ENCODE measurements at regions not wholly inside any gene's neighbourhood (a gene's known extent, or its start where the extent isn't known, plus 50 kb on each side); places are given as distances from the start of the nearest gene placed in this dataset.

DNA sequence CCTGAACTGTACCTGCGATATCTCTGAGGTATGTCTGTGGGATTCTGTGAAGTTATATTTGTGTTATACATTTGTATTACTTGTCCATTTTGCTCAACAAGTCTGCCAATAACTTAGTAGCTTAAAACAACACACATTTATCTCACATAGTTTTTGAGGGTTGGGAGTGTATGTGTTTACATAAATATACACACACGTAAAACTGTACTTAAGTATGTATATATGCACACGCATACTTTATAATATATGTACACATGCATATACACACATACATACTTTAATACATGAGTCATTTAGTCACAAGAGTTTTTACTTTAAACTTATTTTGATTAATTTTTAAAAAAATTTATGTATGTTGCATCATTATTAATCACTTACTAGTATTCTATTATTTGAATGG, 205.9 kb upstream of the EDIL3 start:
- H3K27me3 ChIP-seq (replicated peaks) = no peaks in the 10 kb centered on the region
- in situ Hi-C loops (cut with HindIII; ENCODE audit: low pct_ligation_motif_present, low sequenced_read_pairs) = no loop called here
- TF ChIP-seq, protein P1, sequence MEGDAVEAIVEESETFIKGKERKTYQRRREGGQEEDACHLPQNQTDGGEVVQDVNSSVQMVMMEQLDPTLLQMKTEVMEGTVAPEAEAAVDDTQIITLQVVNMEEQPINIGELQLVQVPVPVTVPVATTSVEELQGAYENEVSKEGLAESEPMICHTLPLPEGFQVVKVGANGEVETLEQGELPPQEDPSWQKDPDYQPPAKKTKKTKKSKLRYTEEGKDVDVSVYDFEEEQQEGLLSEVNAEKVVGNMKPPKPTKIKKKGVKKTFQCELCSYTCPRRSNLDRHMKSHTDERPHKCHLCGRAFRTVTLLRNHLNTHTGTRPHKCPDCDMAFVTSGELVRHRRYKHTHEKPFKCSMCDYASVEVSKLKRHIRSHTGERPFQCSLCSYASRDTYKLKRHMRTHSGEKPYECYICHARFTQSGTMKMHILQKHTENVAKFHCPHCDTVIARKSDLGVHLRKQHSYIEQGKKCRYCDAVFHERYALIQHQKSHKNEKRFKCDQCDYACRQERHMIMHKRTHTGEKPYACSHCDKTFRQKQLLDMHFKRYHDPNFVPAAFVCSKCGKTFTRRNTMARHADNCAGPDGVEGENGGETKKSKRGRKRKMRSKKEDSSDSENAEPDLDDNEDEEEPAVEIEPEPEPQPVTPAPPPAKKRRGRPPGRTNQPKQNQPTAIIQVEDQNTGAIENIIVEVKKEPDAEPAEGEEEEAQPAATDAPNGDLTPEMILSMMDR (IDR thresholded peaks at IDR 0.05; ENCODE audit: low read depth, low read length, missing control alignments) = no peak

DNA sequence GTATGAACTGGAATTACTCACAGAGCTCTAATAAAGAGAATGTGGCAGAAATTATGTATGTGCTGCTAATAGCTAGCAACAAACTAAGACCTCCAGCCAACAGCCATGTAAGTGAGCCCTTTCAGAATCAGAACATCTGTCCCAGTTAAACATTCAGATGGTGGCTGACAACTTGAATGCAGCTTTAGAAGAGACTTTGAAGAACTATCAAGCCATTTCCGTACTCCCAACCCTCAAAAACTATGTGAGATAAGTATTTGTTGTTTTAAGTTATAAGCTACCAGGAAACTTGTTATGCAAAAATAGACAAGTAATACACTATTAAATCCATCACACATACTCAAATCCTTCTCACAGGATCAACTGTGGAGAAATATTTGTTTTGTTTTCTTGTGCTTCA, 205.2 kb upstream of the EDIL3 start:
- no peaks in the 10 kb centered on the region for H3K27me3 ChIP-seq (replicated peaks)
- H3K4me3 ChIP-seq (ENCODE audit: low read depth, low read length) = no peak overlapping the region
- in situ Hi-C loops (cut with HindIII; ENCODE audit: low pct_ligation_motif_present, low sequenced_read_pairs) = no loop called here
- no peaks in the 10 kb centered on the region for H3K36me3 ChIP-seq (replicated peaks)
- H3K27ac ChIP-seq = no peak overlapping the region
- DNase-seq = no peak
- TF ChIP-seq, protein P1 (IDR thresholded peaks at IDR 0.05; ENCODE audit: low read depth, low read length, missing control alignments) = no peak

More for the DNA sequence above, 205.9 kb upstream of the EDIL3 start:
- no peak for DNase-seq
- no peak overlapping the region for H3K4me3 ChIP-seq (ENCODE audit: low read depth, low read length)
- H3K27ac ChIP-seq = no peak overlapping the region
- H3K36me3 ChIP-seq (replicated peaks) = no peaks in the 10 kb centered on the region

DNA sequence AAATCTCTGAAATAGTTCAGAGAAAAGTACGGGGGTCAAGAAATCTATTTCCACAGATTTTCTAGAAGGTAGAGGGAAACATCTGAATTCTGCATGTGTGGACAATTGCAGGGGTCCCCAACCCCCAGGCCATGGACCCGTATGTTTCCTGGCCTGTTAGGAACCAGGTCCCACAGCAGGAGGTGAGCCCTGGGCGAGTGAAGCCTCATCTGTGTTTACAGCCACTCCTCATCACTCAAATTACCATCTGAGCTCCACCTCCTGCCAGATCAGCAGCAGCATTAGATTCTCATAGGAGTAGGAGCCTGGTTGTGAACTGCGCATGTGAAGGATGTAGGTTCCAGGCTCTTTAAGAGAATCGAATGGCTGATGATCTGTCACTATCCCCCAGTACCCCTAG, 200.5 kb upstream of the EDIL3 start:
- in situ Hi-C loops (cut with HindIII; ENCODE audit: low pct_ligation_motif_present, low sequenced_read_pairs) = no loop called here
- H3K4me3 ChIP-seq (ENCODE audit: low read depth, low read length) = no peak overlapping the region
- H3K27me3 ChIP-seq (replicated peaks) = no peaks in the 10 kb centered on the region
- no peaks in the 10 kb centered on the region for H3K36me3 ChIP-seq (replicated peaks)
- TF ChIP-seq, protein P1 (IDR thresholded peaks at IDR 0.05; ENCODE audit: low read depth, low read length, missing control alignments) = no peak
- no peak overlapping the region for H3K27ac ChIP-seq
- DNase-seq = no peak

DNA sequence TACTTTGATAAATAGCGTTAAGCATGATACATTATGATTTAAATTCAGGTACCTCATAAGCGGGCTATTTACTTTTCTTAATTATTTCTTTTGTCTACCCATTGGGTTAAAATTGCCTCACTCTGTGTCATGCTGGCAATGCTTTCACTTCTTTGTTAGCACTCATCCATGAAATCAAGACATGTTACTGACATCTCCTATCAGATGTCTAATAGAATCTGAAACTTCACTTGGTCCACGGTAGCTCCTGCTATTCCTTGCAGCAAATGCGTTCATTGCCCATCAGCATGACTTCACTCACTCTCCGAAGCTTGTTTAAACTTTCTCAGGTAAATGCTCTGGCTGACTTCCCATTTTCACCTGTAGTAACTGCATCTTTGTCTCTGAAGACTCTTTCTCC, 193.5 kb upstream of the EDIL3 start:
- no peaks in the 10 kb centered on the region for H3K36me3 ChIP-seq (replicated peaks)
- no peaks in the 10 kb centered on the region for H3K27me3 ChIP-seq (replicated peaks)
- no peak for DNase-seq
- no peak overlapping the region for H3K4me3 ChIP-seq (ENCODE audit: low read depth, low read length)
- TF ChIP-seq, protein P1 (IDR thresholded peaks at IDR 0.05; ENCODE audit: low read depth, low read length, missing control alignments) = no peak
- in situ Hi-C loops (cut with HindIII; ENCODE audit: low pct_ligation_motif_present, low sequenced_read_pairs) = no loop called here
- no peak overlapping the region for H3K27ac ChIP-seq

DNA sequence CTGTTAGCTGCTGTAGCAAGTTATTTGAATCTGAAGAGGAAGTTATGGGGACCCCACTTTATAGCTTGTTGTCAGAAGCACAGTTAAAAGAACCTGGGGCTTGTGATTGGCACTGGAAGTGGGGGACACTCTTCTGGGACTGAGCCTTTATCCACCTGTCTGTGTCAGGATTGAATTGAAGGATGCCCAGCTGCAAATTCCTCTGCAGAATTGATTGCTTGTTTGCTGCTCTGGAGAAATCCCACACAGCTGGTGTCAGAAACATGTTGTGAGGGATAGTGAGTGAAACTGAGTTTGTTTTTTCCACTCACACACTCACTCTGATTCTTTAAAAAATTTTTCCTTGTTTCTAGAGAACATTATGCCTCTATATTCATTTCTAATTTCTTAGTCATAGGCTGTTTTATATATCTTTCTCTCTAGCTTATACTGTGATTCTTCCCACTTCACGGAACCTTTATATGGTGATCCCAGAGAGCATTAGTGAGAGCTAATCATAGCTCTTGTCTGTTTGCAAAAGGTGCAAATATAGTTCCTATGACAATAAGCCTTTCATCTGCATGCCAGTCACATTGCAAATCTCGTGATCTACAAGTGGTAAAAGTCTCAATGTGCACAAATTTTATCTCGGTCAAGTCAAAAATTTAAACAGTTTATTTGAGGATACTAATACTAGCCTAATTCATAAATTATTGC, 188.5 kb upstream of the EDIL3 start:
- TF ChIP-seq, protein P1 (IDR thresholded peaks at IDR 0.05; ENCODE audit: low read depth, low read length, missing control alignments) = no peak
- in situ Hi-C loops (cut with HindIII; ENCODE audit: low pct_ligation_motif_present, low sequenced_read_pairs) = no loop called here
- no peaks in the 10 kb centered on the region for H3K36me3 ChIP-seq (replicated peaks)

DNA sequence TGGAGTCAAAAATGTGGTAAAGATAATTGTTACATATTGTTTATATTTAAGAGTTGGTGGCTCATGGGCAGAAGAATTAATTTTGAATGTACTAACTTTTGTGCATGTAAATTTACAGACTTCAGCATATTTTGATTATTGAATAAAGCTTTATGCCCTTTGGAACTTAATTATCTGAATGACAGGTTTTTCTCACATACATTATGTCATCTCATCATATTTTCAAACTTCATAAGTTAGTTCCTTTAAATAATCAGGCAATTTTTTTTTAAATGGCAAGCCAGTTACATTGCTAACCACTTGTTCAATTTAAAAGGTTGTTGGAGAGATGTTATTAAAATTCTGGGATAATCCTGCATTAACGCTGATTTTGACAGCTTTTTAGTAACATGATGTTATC, 184.6 kb upstream of the EDIL3 start:
- no peaks in the 10 kb centered on the region for H3K27me3 ChIP-seq (replicated peaks)
- H3K36me3 ChIP-seq (replicated peaks) = no peaks in the 10 kb centered on the region
- TF ChIP-seq, protein P1 (IDR thresholded peaks at IDR 0.05; ENCODE audit: low read depth, low read length, missing control alignments) = no peak
- DNase-seq = no peak
- in situ Hi-C loops (cut with HindIII; ENCODE audit: low pct_ligation_motif_present, low sequenced_read_pairs) = no loop called here
- no peak overlapping the region for H3K27ac ChIP-seq
- no peak overlapping the region for H3K4me3 ChIP-seq (ENCODE audit: low read depth, low read length)

More for the DNA sequence above, 188.5 kb upstream of the EDIL3 start:
- no peak for DNase-seq
- no peaks in the 10 kb centered on the region for H3K27me3 ChIP-seq (replicated peaks)
- no peak overlapping the region for H3K27ac ChIP-seq
- H3K4me3 ChIP-seq (ENCODE audit: low read depth, low read length) = no peak overlapping the region

Data from brain microvascular endothelial cell (primary cell).